ENCODE measurements at regions not wholly inside any gene's neighbourhood (a gene's known extent, or its start where the extent isn't known, plus 50 kb on each side); places are given as distances from the start of the nearest gene placed in this dataset.

DNA sequence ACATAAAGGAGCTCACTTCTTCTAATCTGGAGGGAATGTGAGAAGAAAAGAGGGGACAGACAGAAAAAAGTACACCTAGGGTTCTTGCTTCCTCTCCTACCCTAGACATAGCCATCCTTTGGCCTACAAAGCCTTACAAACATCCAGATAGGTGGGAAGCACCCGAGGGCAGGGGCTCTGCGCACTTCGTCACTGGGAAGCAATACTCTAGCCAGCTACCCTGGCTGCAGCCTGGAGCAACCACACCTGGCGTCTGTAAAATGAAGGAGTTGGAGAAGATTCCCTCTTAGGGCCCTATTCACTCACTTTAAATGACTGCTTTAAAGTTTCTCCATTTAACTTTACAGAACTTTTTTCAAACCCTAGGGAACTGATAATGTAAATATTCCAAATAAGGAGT lies 65.7 kb upstream of the NOCT start:
- TF ChIP-seq MYC (IDR thresholded peaks at IDR 0.05; ENCODE audit: low read depth, low read length) (no peak), MAX (IDR thresholded peaks at IDR 0.05; ENCODE audit: low read depth, low read length) (no peak), POLR2A (IDR thresholded peaks at IDR 0.05; ENCODE audit: extremely low read depth, insufficient read length) (no peak)
- TF ChIP-seq, protein P1, sequence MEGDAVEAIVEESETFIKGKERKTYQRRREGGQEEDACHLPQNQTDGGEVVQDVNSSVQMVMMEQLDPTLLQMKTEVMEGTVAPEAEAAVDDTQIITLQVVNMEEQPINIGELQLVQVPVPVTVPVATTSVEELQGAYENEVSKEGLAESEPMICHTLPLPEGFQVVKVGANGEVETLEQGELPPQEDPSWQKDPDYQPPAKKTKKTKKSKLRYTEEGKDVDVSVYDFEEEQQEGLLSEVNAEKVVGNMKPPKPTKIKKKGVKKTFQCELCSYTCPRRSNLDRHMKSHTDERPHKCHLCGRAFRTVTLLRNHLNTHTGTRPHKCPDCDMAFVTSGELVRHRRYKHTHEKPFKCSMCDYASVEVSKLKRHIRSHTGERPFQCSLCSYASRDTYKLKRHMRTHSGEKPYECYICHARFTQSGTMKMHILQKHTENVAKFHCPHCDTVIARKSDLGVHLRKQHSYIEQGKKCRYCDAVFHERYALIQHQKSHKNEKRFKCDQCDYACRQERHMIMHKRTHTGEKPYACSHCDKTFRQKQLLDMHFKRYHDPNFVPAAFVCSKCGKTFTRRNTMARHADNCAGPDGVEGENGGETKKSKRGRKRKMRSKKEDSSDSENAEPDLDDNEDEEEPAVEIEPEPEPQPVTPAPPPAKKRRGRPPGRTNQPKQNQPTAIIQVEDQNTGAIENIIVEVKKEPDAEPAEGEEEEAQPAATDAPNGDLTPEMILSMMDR (IDR thresholded peaks at IDR 0.05; ENCODE audit: low read depth, low read length), result no peak
- no peak for DNase-seq (ENCODE audit: low read depth)
- H3K4me3 ChIP-seq (ENCODE audit: low read depth, low read length), result no peak overlapping the region

DNA sequence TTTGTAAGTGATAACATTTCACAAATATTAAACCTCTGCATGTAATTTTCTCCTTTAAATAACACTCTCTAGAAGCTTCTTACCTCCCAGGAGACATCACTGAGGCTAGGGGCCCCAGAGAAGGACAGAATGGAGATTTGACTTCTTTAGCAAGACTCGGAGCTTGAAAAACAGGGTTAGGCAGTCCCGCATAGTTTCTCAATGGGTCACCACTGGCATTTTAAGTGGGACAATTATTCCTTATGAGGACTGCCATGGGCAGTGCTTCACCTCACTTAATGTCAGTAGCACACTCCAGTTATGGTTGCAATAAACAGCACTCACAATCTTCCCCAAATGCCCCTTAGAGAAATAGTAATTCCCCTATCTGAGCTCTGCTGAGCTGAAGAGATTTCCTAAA lies 66.7 kb upstream of the NOCT start:
- no peak for DNase-seq (ENCODE audit: low read depth)
- no peak overlapping the region for H3K4me3 ChIP-seq (ENCODE audit: low read depth, low read length)
- TF ChIP-seq MAX (IDR thresholded peaks at IDR 0.05; ENCODE audit: low read depth, low read length), result no peak
- TF ChIP-seq, protein P1 (IDR thresholded peaks at IDR 0.05; ENCODE audit: low read depth, low read length), result no peak
- no peak for TF ChIP-seq MYC (IDR thresholded peaks at IDR 0.05; ENCODE audit: low read depth, low read length)
- TF ChIP-seq POLR2A (IDR thresholded peaks at IDR 0.05; ENCODE audit: extremely low read depth, insufficient read length), result no peak

GRCh38 chr4:138946306-138946705 lies 69.3 kb upstream of the NOCT start:
- TF ChIP-seq POLR2A (IDR thresholded peaks at IDR 0.05; ENCODE audit: extremely low read depth, insufficient read length), result no peak
- TF ChIP-seq MAX (IDR thresholded peaks at IDR 0.05; ENCODE audit: low read depth, low read length), result no peak
- TF ChIP-seq, protein P1 (IDR thresholded peaks at IDR 0.05; ENCODE audit: low read depth, low read length), result no peak
- TF ChIP-seq MYC (IDR thresholded peaks at IDR 0.05; ENCODE audit: low read depth, low read length), result no peak
- no peak for DNase-seq (ENCODE audit: low read depth)
- H3K4me3 ChIP-seq (ENCODE audit: low read depth, low read length), result no peak overlapping the region

GRCh38 chr4:138945840-138946239 lies 69.7 kb upstream of the NOCT start:
- DNase-seq (ENCODE audit: low read depth), result no peak
- TF ChIP-seq MYC (IDR thresholded peaks at IDR 0.05; ENCODE audit: low read depth, low read length) (no peak), POLR2A (IDR thresholded peaks at IDR 0.05; ENCODE audit: extremely low read depth, insufficient read length) (no peak), MAX (IDR thresholded peaks at IDR 0.05; ENCODE audit: low read depth, low read length) (no peak)
- TF ChIP-seq, protein P1 (IDR thresholded peaks at IDR 0.05; ENCODE audit: low read depth, low read length), result no peak
- H3K4me3 ChIP-seq (ENCODE audit: low read depth, low read length), result no peak overlapping the region

DNA sequence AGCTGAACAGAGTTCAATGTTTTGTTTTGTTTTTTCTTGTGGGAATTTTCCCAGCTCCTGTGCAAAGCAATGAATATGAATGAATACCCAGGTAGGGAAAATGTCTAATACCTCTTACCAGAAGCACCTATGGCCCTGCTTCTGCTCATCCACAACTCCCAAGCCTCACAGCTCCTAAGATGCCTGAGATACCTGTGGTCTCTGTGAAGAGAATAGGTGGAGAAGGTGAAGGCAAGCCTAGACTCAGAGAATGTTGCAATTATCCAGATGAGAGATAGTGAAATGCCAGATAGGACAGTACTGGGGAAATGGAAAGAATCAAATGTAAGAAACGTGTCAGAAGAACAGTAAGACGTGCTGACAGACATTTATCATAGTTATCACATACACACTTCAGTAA lies 70.2 kb upstream of the NOCT start:
- no peak for DNase-seq (ENCODE audit: low read depth)
- no peak overlapping the region for H3K4me3 ChIP-seq (ENCODE audit: low read depth, low read length)
- TF ChIP-seq POLR2A (IDR thresholded peaks at IDR 0.05; ENCODE audit: extremely low read depth, insufficient read length) (no peak), MYC (IDR thresholded peaks at IDR 0.05; ENCODE audit: low read depth, low read length) (no peak), MAX (IDR thresholded peaks at IDR 0.05; ENCODE audit: low read depth, low read length) (no peak)
- TF ChIP-seq, protein P1 (IDR thresholded peaks at IDR 0.05; ENCODE audit: low read depth, low read length), result no peak

GRCh38 chr4:138943893-138944292 lies 71.7 kb upstream of the NOCT start:
- DNase-seq (ENCODE audit: low read depth), result no peak
- TF ChIP-seq POLR2A (IDR thresholded peaks at IDR 0.05; ENCODE audit: extremely low read depth, insufficient read length) (no peak), MYC (IDR thresholded peaks at IDR 0.05; ENCODE audit: low read depth, low read length) (no peak), MAX (IDR thresholded peaks at IDR 0.05; ENCODE audit: low read depth, low read length) (no peak)
- TF ChIP-seq, protein P1 (IDR thresholded peaks at IDR 0.05; ENCODE audit: low read depth, low read length), result no peak
- H3K4me3 ChIP-seq (ENCODE audit: low read depth, low read length), result no peak overlapping the region
